ENCODE measurements at regions not wholly inside any gene's neighbourhood (a gene's known extent, or its start where the extent isn't known, plus 50 kb on each side); places are given as distances from the start of the nearest gene placed in this dataset.

- no peaks in the 10 kb centered on the region for H3K4me1 Mint-ChIP-seq (ENCODE audit: unreplicated experiment)
- H3K4me3 Mint-ChIP-seq (ENCODE audit: unreplicated experiment), result no peak overlapping the region
- no peak for DNase-seq (ENCODE audit: extremely low spot score, unreplicated experiment)
- TF ChIP-seq CTCF (IDR thresholded peaks at IDR 0.05), result no peak
- H3K36me3 Mint-ChIP-seq (ENCODE audit: unreplicated experiment), result no peaks in the 10 kb centered on the region
- H3K27ac Mint-ChIP-seq (ENCODE audit: unreplicated experiment), result no peak overlapping the region
- peaks cover 33% of the 10 kb centered on the region for H3K27me3 Mint-ChIP-seq (ENCODE audit: unreplicated experiment)
- peaks cover 15% of the 10 kb centered on the region for H3K9me3 Mint-ChIP-seq (ENCODE audit: unreplicated experiment)
These were observed 314.3 kb upstream of the ETAA1 start for GRCh38 chr2:67082813-67083212.

GRCh38 chr2:67083951-67084350, 313.2 kb upstream of the ETAA1 start:
- no peaks in the 10 kb centered on the region for H3K4me1 Mint-ChIP-seq (ENCODE audit: unreplicated experiment)
- no peak for DNase-seq (ENCODE audit: extremely low spot score, unreplicated experiment)
- H3K4me3 Mint-ChIP-seq (ENCODE audit: unreplicated experiment), result no peak overlapping the region
- TF ChIP-seq CTCF (IDR thresholded peaks at IDR 0.05), result no peak
- H3K9me3 Mint-ChIP-seq (ENCODE audit: unreplicated experiment), result peaks cover 15% of the 10 kb centered on the region
- H3K27me3 Mint-ChIP-seq (ENCODE audit: unreplicated experiment), result peaks cover 42% of the 10 kb centered on the region
- no peaks in the 10 kb centered on the region for H3K36me3 Mint-ChIP-seq (ENCODE audit: unreplicated experiment)
- no peak overlapping the region for H3K27ac Mint-ChIP-seq (ENCODE audit: unreplicated experiment)

- TF ChIP-seq CTCF (IDR thresholded peaks at IDR 0.05), result no peak
These were observed 312.0 kb upstream of the ETAA1 start for GRCh38 chr2:67085146-67085545.

GRCh38 chr2:67091681-67092080, 305.5 kb upstream of the ETAA1 start:
- H3K27ac Mint-ChIP-seq (ENCODE audit: unreplicated experiment), result no peak overlapping the region
- H3K4me3 Mint-ChIP-seq (ENCODE audit: unreplicated experiment), result no peak overlapping the region
- no peaks in the 10 kb centered on the region for H3K4me1 Mint-ChIP-seq (ENCODE audit: unreplicated experiment)
- TF ChIP-seq CTCF (IDR thresholded peaks at IDR 0.05), result no peak
- peaks cover 41% of the 10 kb centered on the region for H3K27me3 Mint-ChIP-seq (ENCODE audit: unreplicated experiment)
- no peaks in the 10 kb centered on the region for H3K36me3 Mint-ChIP-seq (ENCODE audit: unreplicated experiment)
- no peak for DNase-seq (ENCODE audit: extremely low spot score, unreplicated experiment)
- H3K9me3 Mint-ChIP-seq (ENCODE audit: unreplicated experiment), result no peaks in the 10 kb centered on the region

More at GRCh38 chr2:67085146-67085545, 312.0 kb upstream of the ETAA1 start:
- Mint-ChIP-seq H3K9me3 (ENCODE audit: unreplicated experiment) (peaks cover 7% of the 10 kb centered on the region), H3K4me3 (ENCODE audit: unreplicated experiment) (no peak overlapping the region), H3K4me1 (ENCODE audit: unreplicated experiment) (no peaks in the 10 kb centered on the region), H3K36me3 (ENCODE audit: unreplicated experiment) (no peaks in the 10 kb centered on the region), H3K27ac (ENCODE audit: unreplicated experiment) (no peak overlapping the region), H3K27me3 (ENCODE audit: unreplicated experiment) (peaks cover 37% of the 10 kb centered on the region)
- no peak for DNase-seq (ENCODE audit: extremely low spot score, unreplicated experiment)

GRCh38 chr2:67095121-67095520, 302.0 kb upstream of the ETAA1 start:
- H3K4me3 Mint-ChIP-seq (ENCODE audit: unreplicated experiment), result no peak overlapping the region
- peaks cover 34% of the 10 kb centered on the region for H3K27me3 Mint-ChIP-seq (ENCODE audit: unreplicated experiment)
- peaks cover 9% of the 10 kb centered on the region for H3K4me1 Mint-ChIP-seq (ENCODE audit: unreplicated experiment)
- no peaks in the 10 kb centered on the region for H3K9me3 Mint-ChIP-seq (ENCODE audit: unreplicated experiment)
- H3K36me3 Mint-ChIP-seq (ENCODE audit: unreplicated experiment), result no peaks in the 10 kb centered on the region
- no peak for TF ChIP-seq CTCF (IDR thresholded peaks at IDR 0.05)
- no peak for DNase-seq (ENCODE audit: extremely low spot score, unreplicated experiment)
- no peak overlapping the region for H3K27ac Mint-ChIP-seq (ENCODE audit: unreplicated experiment)
